B cell (primary cell): ENCODE measurements at regions not wholly inside any gene's neighbourhood (a gene's known extent, or its start where the extent isn't known, plus 50 kb on each side); places are given as distances from the start of the nearest gene placed in this dataset.
"Not testable (repeated sequence)": the region's sequence is repeated elsewhere in the genome, so short reads cannot be mapped to it uniquely, and the experiment has no call there.

Source experiments
- ATAC-seq: fragments of 200-7000 bp; cut with Tn5 transposase; one replicate; pipeline ENCODE4 v1.10.0; 2021; ENCODE audit warnings: low read depth, mild to moderate bottlenecking, moderate number of reproducible peaks, moderate library complexity
- CTCF ChIA-PET: fragments of 350-600 bp; sonication (Branson Sonifier 250); formaldehyde crosslinking; loops from one replicate; lab custom pipeline; 2021; ENCODE audit warnings: antibody characterized with exemption, inconsistent platforms; lab: Charles Lee
- POLR2A ChIA-PET: fragments of 350-600 bp; sonication (Branson Sonifier 250); formaldehyde crosslinking; loops from one replicate; lab custom pipeline; 2021; ENCODE audit warnings: antibody characterized with exemption; lab: Charles Lee
- DNase-seq: peaks from one replicate; pipeline ENCODE4 v3.0.0; 2013
- H2AFZ ChIP-seq: 2 replicates; pipeline ENCODE4 v1.6.1; 2012; ENCODE audit warnings: mild to moderate bottlenecking, low read depth, low read length; ENCODE audit not compliant: insufficient read depth, poor library complexity, severe bottlenecking
- H3K27ac ChIP-seq, 2 donors: 1 replicate in 1 of 2; 2 replicates in 1 of 2; pipeline ENCODE4 v1.5.1; 2012 to 2013; ENCODE audit warnings: low read length in 2 of 2, mild to moderate bottlenecking in 2 of 2, moderate library complexity in 1 of 2
- H3K27me3 ChIP-seq, 4 experiments: fragments of 200-600 bp in 1 of 4; sonication (generic) in 1 of 4; replicated peaks in 1 of 4; 1 replicate in 2 of 4; 2 replicates in 2 of 4; pipeline versions ENCODE4 v1.6.1 to v1.7.0; 2013 to 2016; ENCODE audit warnings: low read length in 3 of 4, mild to moderate bottlenecking in 2 of 4, mixed read lengths in 1 of 4, moderate library complexity in 1 of 4; ENCODE audit not compliant: insufficient read depth in 4 of 4, control insufficient read depth in 3 of 4; ENCODE audit errors: control extremely low read depth in 1 of 4
- H3K36me3 ChIP-seq, 2 experiments: replicated peaks in 1 of 2; 1 replicate in 1 of 2; 2 replicates in 1 of 2; pipeline versions ENCODE4 v1.6.1 to v1.7.1; 2013; ENCODE audit warnings: low read length in 1 of 2; ENCODE audit not compliant: insufficient read depth in 2 of 2, control insufficient read depth in 1 of 2; ENCODE audit errors: control extremely low read depth in 1 of 2, extremely low read depth in 1 of 2
- H3K4me1 ChIP-seq, 2 donors: fragments of 200-600 bp in 1 of 2; sonication (generic) in 1 of 2; 1 replicate in 1 of 2; 2 replicates in 1 of 2; pipeline versions ENCODE4 v1.5.1 to v1.6.1; 2013 to 2017; ENCODE audit warnings: low read length in 2 of 2; ENCODE audit not compliant: control insufficient read depth in 2 of 2, insufficient read depth in 2 of 2
- H3K4me2 ChIP-seq: replicated peaks from 2 replicates; pipeline ENCODE3; 2012; ENCODE audit warnings: mild to moderate bottlenecking, low read depth, low read length; ENCODE audit not compliant: poor library complexity, severe bottlenecking
- H3K4me3 ChIP-seq, 5 experiments: fragments of 200-600 bp in 1 of 5; sonication (generic) in 1 of 5; 1 replicate in 3 of 5; 2 replicates in 2 of 5; pipeline versions ENCODE4 v1.5.1 to v1.7.0; 2011 to 2016; ENCODE audit warnings: low read length in 4 of 5, mild to moderate bottlenecking in 4 of 5, low read depth in 2 of 5, control low read depth in 1 of 5, moderate library complexity in 1 of 5; ENCODE audit not compliant: insufficient read depth in 1 of 5; ENCODE audit errors: control extremely low read depth in 1 of 5, extremely low read depth in 1 of 5
- H3K79me2 ChIP-seq: fragments of 200-600 bp; sonication (generic); one replicate; pipeline ENCODE4 v1.6.0; 2016; ENCODE audit warnings: low read length; ENCODE audit not compliant: control insufficient read depth, insufficient read depth
- H3K9ac ChIP-seq: fragments of 200-600 bp; sonication (generic); 2 replicates; pipeline ENCODE4 v1.6.1; 2017; ENCODE audit warnings: mild to moderate bottlenecking, low read length, moderate library complexity
- H3K9me3 ChIP-seq, 3 donors: one replicate each; pipeline versions ENCODE4 v1.6.1 to v1.7.1; 2013; ENCODE audit warnings: low read length in 2 of 3; ENCODE audit not compliant: control insufficient read depth in 2 of 3, insufficient read depth in 1 of 3; ENCODE audit errors: control extremely low read depth in 1 of 3
- H4K20me1 ChIP-seq: 2 replicates; pipeline ENCODE4 v1.6.0; 2012; ENCODE audit warnings: mild to moderate bottlenecking, low read length; ENCODE audit not compliant: insufficient read depth, control insufficient read depth, poor library complexity, severe bottlenecking
- H3K27ac Mint-ChIP-seq: one replicate; pipeline ENCODE4 v1.8.0; 2021; ENCODE audit warnings: mixed read lengths
- H3K27me3 Mint-ChIP-seq: one replicate; pipeline ENCODE4 v1.8.0; 2021; ENCODE audit warnings: mixed read lengths
- H3K4me1 Mint-ChIP-seq: one replicate; pipeline ENCODE4 v1.8.0; 2021; ENCODE audit warnings: mixed read lengths
- H3K4me3 Mint-ChIP-seq: one replicate; pipeline ENCODE4 v1.8.0; 2021; ENCODE audit warnings: mixed read lengths
- H3K9me3 Mint-ChIP-seq: one replicate; pipeline ENCODE4 v1.8.0; 2022; ENCODE audit warnings: mixed read lengths; ENCODE audit not compliant: insufficient read depth
- CTCF ChIP-seq: fragments of 200-600 bp; IDR thresholded peaks from one replicate; pipeline ENCODE4 v1.8.0; 2022; ENCODE audit warnings: antibody characterized with exemption, mild to moderate bottlenecking
- EZH2 ChIP-seq: IDR thresholded peaks from 2 replicates; pipeline ENCODE4 v1.6.1; 2012; ENCODE audit warnings: borderline replicate concordance, low read depth, mild to moderate bottlenecking, moderate library complexity, low read length; ENCODE audit not compliant: insufficient read depth, poor library complexity, severe bottlenecking
- WGBS: methylation state at CpG from one replicate; pipeline ENCODE4 v1.1.5; 2013; ENCODE audit warnings: missing lambda C conversion rate; ENCODE audit not compliant: insufficient coverage; 5-methylcytosine and 5-hydroxymethylcytosine counted together
- intact Hi-C: fragments of 100-400 bp; cut with micrococcal nuclease; formaldehyde crosslinking; loops from one replicate; pipeline ENCODE4 v1.10.0; 2022

GRCh38 chr10:118812393-118812740 is 57.6 kb upstream of the CACUL1 start:
- CTCF ChIA-PET: no interaction called here
- 68% methylated on average over 10 of the region's 10 CpGs for WGBS
- no peaks in the 10 kb centered on the region for H3K27me3 ChIP-seq
- no peak overlapping the region for H3K9ac ChIP-seq
- POLR2A ChIA-PET: no interaction called here
- Mint-ChIP-seq H3K4me1 (no peaks in the 10 kb centered on the region), H3K27ac (no peak overlapping the region), H3K9me3 (no peaks in the 10 kb centered on the region), H3K4me3 (no peak overlapping the region), H3K27me3 (peaks cover 9% of the 10 kb centered on the region)
- no peaks in the 10 kb centered on the region for H4K20me1 ChIP-seq
- H3K4me3 ChIP-seq: no peak overlapping the region
- ATAC-seq (no peak), DNase-seq (no peak)
- intact Hi-C loops: no loop called here
- H3K79me2 ChIP-seq: no peaks in the 10 kb centered on the region
- H3K9me3 ChIP-seq: no peaks in the 10 kb centered on the region
- H3K36me3 ChIP-seq: no peaks in the 10 kb centered on the region
- H2AFZ ChIP-seq: no peak overlapping the region
- no peak overlapping the region for H3K27ac ChIP-seq
- no peak overlapping the region for H3K4me2 ChIP-seq
- no peak for TF ChIP-seq EZH2
- no peak for TF ChIP-seq CTCF
- H3K4me1 ChIP-seq: no peaks in the 10 kb centered on the region

GRCh38 chr10:118813001-118813400 is 58.2 kb upstream of the CACUL1 start:
- H2AFZ ChIP-seq, H3K79me2 ChIP-seq, H3K4me3 ChIP-seq, H3K27me3 Mint-ChIP-seq, intact Hi-C loops, H4K20me1 ChIP-seq, H3K9me3 ChIP-seq, H3K9ac ChIP-seq, H3K27ac ChIP-seq, H3K27me3 ChIP-seq, H3K27ac Mint-ChIP-seq, H3K9me3 Mint-ChIP-seq, DNase-seq, H3K36me3 ChIP-seq, H3K4me1 Mint-ChIP-seq, H3K4me1 ChIP-seq, H3K4me2 ChIP-seq, H3K4me3 Mint-ChIP-seq, ATAC-seq, CTCF ChIA-PET, POLR2A ChIA-PET: not testable (repeated sequence)
- WGBS: 90% methylated on average over 12 of the region's 13 CpGs
